ENCODE measurements at regions not wholly inside any gene's neighbourhood (a gene's known extent, or its start where the extent isn't known, plus 50 kb on each side); places are given as distances from the start of the nearest gene placed in this dataset.

DNA sequence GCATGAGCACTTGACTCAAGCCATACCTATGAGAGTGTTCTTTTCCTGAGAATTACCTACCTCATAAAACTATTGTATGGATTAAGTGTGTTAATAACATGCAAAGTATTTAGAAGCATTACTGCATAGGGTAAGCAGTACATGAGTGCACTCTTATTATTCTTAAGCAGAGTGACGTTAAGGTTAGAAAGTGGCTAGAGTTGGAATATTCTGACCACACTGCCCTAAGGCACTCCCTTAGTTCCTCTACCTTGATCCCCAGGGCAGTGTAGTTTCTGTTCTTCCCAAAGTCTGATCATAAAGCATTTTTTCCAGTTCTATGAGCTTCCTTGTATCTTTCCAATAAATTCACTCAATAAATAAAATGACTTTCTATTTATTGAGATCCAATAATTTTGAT is 189.2 kb downstream of the PCSK1 start:
- CTCF ChIA-PET = interaction anchor here (1.2 kb wide), 1 partner anchor 284 kb away, joined by 3 read pairs; no protein-coding TSS in a partner anchor
- POLR2A ChIA-PET = interaction anchor here (0.7 kb wide), 1 partner anchor 284 kb away, joined by 6 read pairs; no protein-coding TSS in a partner anchor
- TF ChIP-seq, protein P1, sequence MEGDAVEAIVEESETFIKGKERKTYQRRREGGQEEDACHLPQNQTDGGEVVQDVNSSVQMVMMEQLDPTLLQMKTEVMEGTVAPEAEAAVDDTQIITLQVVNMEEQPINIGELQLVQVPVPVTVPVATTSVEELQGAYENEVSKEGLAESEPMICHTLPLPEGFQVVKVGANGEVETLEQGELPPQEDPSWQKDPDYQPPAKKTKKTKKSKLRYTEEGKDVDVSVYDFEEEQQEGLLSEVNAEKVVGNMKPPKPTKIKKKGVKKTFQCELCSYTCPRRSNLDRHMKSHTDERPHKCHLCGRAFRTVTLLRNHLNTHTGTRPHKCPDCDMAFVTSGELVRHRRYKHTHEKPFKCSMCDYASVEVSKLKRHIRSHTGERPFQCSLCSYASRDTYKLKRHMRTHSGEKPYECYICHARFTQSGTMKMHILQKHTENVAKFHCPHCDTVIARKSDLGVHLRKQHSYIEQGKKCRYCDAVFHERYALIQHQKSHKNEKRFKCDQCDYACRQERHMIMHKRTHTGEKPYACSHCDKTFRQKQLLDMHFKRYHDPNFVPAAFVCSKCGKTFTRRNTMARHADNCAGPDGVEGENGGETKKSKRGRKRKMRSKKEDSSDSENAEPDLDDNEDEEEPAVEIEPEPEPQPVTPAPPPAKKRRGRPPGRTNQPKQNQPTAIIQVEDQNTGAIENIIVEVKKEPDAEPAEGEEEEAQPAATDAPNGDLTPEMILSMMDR (IDR thresholded peaks at IDR 0.05; ENCODE audit: low read depth, low read length) = no peak
- Histone ChIP-seq H3K9me3 (ENCODE audit: control insufficient read depth, insufficient read depth, low read length) (no peaks in the 10 kb centered on the region), H3K27me3 (ENCODE audit: control insufficient read depth, insufficient read depth, low read length) (no peaks in the 10 kb centered on the region), H3K27ac (ENCODE audit: low read depth, low read length) (no peak overlapping the region), H3K4me3 (ENCODE audit: low read depth, low read length) (no peak overlapping the region)
- no peak for DNase-seq (ENCODE audit: low read depth, low spot score)

DNA sequence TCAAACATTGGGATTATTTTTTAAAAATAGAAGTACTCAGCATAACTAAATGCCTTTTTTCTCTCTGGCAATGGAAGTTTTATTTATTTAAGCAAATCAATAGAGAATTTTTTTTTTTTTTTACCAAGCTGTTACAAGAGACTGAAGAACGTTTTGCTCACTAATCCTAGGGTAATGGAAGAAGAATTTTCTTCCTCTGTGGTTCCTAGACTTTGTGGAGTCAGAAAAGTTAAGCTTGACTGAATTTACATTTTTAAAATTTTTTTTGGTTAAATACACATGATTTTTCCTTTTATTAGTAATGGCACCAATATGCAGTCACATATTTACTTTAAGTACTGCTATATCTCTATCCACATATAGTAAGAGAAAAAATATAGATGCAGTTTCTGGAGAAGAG is 189.8 kb downstream of the PCSK1 start:
- Histone ChIP-seq H3K9me3 (ENCODE audit: control insufficient read depth, insufficient read depth, low read length) (no peaks in the 10 kb centered on the region), H3K27ac (ENCODE audit: low read depth, low read length) (no peak overlapping the region), H3K27me3 (ENCODE audit: control insufficient read depth, insufficient read depth, low read length) (no peaks in the 10 kb centered on the region), H3K4me3 (ENCODE audit: low read depth, low read length) (no peak overlapping the region)
- CTCF ChIA-PET = no interaction called here
- POLR2A ChIA-PET = interaction anchor here (0.6 to 0.7 kb wide), 4 partner anchors 8 to 449 kb away, joined by 3 to 6 read pairs (median 3); no protein-coding TSS in a partner anchor
- no peak for DNase-seq (ENCODE audit: low read depth, low spot score)
- TF ChIP-seq, protein P1 (IDR thresholded peaks at IDR 0.05; ENCODE audit: low read depth, low read length) = no peak

DNA sequence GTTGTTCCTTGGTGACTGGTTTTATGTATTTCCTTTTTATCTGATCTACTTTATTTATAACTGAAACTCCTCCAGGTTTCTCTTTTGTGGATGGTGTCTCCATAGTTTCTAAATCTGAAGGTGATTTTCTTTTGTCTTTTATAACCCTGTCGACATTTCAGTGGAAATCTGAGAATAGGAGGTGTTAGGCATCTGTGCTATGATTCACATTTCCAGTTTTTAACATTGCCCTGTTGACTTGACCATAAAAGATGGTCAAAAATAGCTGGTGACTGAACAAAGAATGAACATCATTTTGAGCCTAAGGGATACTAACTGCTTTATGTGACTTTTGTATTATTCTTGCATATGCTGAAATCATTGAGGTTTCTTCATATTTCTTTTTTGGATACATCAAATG is 190.5 kb downstream of the PCSK1 start:
- CTCF ChIA-PET = no interaction called here
- no peak for DNase-seq (ENCODE audit: low read depth, low spot score)
- no peak overlapping the region for H3K27ac ChIP-seq (ENCODE audit: low read depth, low read length)
- POLR2A ChIA-PET = no interaction called here
- no peaks in the 10 kb centered on the region for H3K9me3 ChIP-seq (ENCODE audit: control insufficient read depth, insufficient read depth, low read length)
- H3K27me3 ChIP-seq (ENCODE audit: control insufficient read depth, insufficient read depth, low read length) = no peaks in the 10 kb centered on the region
- TF ChIP-seq, protein P1 (IDR thresholded peaks at IDR 0.05; ENCODE audit: low read depth, low read length) = no peak
- H3K4me3 ChIP-seq (ENCODE audit: low read depth, low read length) = no peak overlapping the region

DNA sequence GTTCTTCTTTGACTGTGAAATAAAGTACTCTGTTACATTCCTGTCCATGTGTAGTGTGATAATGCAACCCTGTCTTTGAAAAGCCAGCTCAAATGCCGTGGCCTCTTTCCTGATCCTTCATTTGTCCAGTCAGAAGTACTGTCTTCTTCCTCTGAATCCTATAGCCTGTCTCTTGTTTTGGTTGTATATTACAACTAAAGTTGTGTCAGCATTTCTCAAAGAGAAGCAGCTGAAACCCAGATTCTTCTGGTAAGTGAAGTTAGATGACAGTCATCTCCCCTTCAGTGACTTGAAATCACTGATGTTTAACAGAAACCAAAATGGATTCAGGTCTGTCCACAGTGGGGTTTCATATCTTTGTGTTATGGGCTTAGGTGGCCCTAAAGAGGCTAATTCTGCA is 196.2 kb downstream of the PCSK1 start:
- DNase-seq (ENCODE audit: low read depth, low spot score) = no peak
- H3K27me3 ChIP-seq (ENCODE audit: control insufficient read depth, insufficient read depth, low read length) = no peaks in the 10 kb centered on the region
- TF ChIP-seq, protein P1 (IDR thresholded peaks at IDR 0.05; ENCODE audit: low read depth, low read length) = no peak
- ChIA-PET CTCF (no interaction called here), POLR2A (no interaction called here)
- no peak overlapping the region for H3K27ac ChIP-seq (ENCODE audit: low read depth, low read length)
- no peaks in the 10 kb centered on the region for H3K9me3 ChIP-seq (ENCODE audit: control insufficient read depth, insufficient read depth, low read length)
- H3K4me3 ChIP-seq (ENCODE audit: low read depth, low read length) = no peak overlapping the region

DNA sequence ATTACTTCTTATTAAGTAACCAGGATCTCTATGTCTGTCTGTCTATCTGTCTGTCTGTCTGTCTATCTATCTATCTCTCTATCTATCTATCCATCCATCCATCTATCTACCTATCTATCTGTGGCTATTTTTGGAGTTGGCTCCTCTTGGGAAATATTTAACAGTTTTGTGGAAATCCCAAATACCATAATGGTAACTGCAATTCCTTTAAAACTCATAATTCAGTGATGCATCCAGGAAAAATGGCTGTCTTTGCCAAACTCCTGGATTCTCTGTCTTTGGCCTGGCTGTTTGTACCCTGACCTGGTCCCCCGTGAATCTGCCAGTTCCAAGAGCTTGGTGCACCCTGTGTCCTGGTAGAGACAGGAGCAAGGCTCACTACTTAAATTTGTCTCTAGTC is 197.0 kb downstream of the PCSK1 start:
- POLR2A ChIA-PET = no interaction called here
- Histone ChIP-seq H3K9me3 (ENCODE audit: control insufficient read depth, insufficient read depth, low read length) (no peaks in the 10 kb centered on the region), H3K27me3 (ENCODE audit: control insufficient read depth, insufficient read depth, low read length) (no peaks in the 10 kb centered on the region), H3K4me3 (ENCODE audit: low read depth, low read length) (no peak overlapping the region), H3K27ac (ENCODE audit: low read depth, low read length) (no peak overlapping the region)
- DNase-seq (ENCODE audit: low read depth, low spot score) = no peak
- TF ChIP-seq, protein P1 (IDR thresholded peaks at IDR 0.05; ENCODE audit: low read depth, low read length) = no peak
- CTCF ChIA-PET = no interaction called here
